Osteoblast (primary cell): ENCODE measurements at regions not wholly inside any gene's neighbourhood (a gene's known extent, or its start where the extent isn't known, plus 50 kb on each side); places are given as distances from the start of the nearest gene placed in this dataset.

Experiments
- DNase-seq: peaks from one replicate; pipeline ENCODE4 v3.0.0; 2011; ENCODE audit warnings: low spot score, mixed read lengths; ENCODE audit not compliant: insufficient read length; ENCODE audit errors: missing footprints
- H2AFZ ChIP-seq: 2 replicates; pipeline ENCODE4 v1.6.0; 2011; ENCODE audit warnings: mild to moderate bottlenecking, low read length
- H3K27ac ChIP-seq: 2 replicates; pipeline ENCODE4 v1.5.1; 2011; ENCODE audit warnings: mild to moderate bottlenecking, low read depth, low read length, moderate library complexity
- H3K27me3 ChIP-seq: 2 replicates; pipeline ENCODE4 v1.6.0; 2012; ENCODE audit warnings: mild to moderate bottlenecking, control low read depth, inconsistent platforms, low read length, moderate library complexity; ENCODE audit not compliant: insufficient read depth
- H3K36me3 ChIP-seq: 2 replicates; pipeline ENCODE4 v1.5.1; 2011; ENCODE audit warnings: mild to moderate bottlenecking, low read length, control low read depth, moderate library complexity; ENCODE audit not compliant: insufficient read depth
- H3K4me1 ChIP-seq: 2 replicates; pipeline ENCODE4 v1.5.1; 2011; ENCODE audit warnings: mild to moderate bottlenecking, low read length, control low read depth, moderate library complexity; ENCODE audit not compliant: insufficient read depth
- H3K4me2 ChIP-seq: 2 replicates; pipeline ENCODE4 v1.6.0; 2011; ENCODE audit warnings: mild to moderate bottlenecking, low read length; ENCODE audit not compliant: insufficient read depth
- H3K4me3 ChIP-seq: fragments of 200-600 bp; sonication (generic); 3 replicates; pipeline ENCODE4 v1.5.1; 2012; ENCODE audit warnings: mild to moderate bottlenecking, low read length, inconsistent platforms; ENCODE audit not compliant: insufficient read depth
- H3K79me2 ChIP-seq: 2 replicates; pipeline ENCODE4 v1.6.0; 2012; ENCODE audit warnings: mild to moderate bottlenecking, low read length, control low read depth, inconsistent platforms; ENCODE audit not compliant: insufficient read depth
- H3K9me3 ChIP-seq: 2 replicates; pipeline ENCODE4 v1.5.1; 2011; ENCODE audit warnings: low read depth, low read length, control low read depth
- H4K20me1 ChIP-seq: 2 replicates; pipeline ENCODE4 v1.6.0; 2012; ENCODE audit warnings: mild to moderate bottlenecking, low read length, control low read depth; ENCODE audit not compliant: insufficient read depth
- TF ChIP-seq, protein P1 (sequence below): IDR thresholded peaks from 2 replicates; pipeline ENCODE4 v1.5.1; 2011; ENCODE audit warnings: mild to moderate bottlenecking, low read depth, low read length, moderate library complexity; ENCODE audit errors: extremely low read depth

- H3K27me3 ChIP-seq, result no peaks in the 10 kb centered on the region
- no peak overlapping the region for H2AFZ ChIP-seq
- H3K4me2 ChIP-seq, result no peak overlapping the region
- H3K9me3 ChIP-seq, result no peaks in the 10 kb centered on the region
- no peaks in the 10 kb centered on the region for H3K4me1 ChIP-seq
- no peaks in the 10 kb centered on the region for H4K20me1 ChIP-seq
- H3K4me3 ChIP-seq, result no peak overlapping the region
- H3K36me3 ChIP-seq, result no peaks in the 10 kb centered on the region
- H3K79me2 ChIP-seq, result no peaks in the 10 kb centered on the region
- no peak overlapping the region for H3K27ac ChIP-seq
- DNase-seq, result no peak
- TF ChIP-seq, protein P1, sequence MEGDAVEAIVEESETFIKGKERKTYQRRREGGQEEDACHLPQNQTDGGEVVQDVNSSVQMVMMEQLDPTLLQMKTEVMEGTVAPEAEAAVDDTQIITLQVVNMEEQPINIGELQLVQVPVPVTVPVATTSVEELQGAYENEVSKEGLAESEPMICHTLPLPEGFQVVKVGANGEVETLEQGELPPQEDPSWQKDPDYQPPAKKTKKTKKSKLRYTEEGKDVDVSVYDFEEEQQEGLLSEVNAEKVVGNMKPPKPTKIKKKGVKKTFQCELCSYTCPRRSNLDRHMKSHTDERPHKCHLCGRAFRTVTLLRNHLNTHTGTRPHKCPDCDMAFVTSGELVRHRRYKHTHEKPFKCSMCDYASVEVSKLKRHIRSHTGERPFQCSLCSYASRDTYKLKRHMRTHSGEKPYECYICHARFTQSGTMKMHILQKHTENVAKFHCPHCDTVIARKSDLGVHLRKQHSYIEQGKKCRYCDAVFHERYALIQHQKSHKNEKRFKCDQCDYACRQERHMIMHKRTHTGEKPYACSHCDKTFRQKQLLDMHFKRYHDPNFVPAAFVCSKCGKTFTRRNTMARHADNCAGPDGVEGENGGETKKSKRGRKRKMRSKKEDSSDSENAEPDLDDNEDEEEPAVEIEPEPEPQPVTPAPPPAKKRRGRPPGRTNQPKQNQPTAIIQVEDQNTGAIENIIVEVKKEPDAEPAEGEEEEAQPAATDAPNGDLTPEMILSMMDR, result no peak
Measured at GRCh38 chr7:3210531-3210930, 90.5 kb upstream of the SDK1 start.

DNA sequence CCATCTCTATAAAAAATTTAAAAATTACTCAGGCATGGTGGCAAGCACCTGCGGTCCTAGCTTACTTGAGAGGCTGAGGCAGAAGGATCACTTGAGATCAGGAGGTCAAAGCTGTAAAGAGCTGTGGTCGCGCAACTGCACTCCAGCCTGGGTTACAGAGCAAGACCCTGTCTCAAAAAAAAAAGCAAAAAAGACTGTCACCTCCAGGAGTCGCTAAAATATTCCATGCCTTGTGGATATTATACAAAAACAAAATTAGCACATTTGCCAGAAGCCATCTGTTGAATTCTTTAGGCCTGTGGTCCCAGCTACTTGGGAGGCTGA is 87.0 kb upstream of the SDK1 start:
- H3K9me3 ChIP-seq, result no peaks in the 10 kb centered on the region

DNA sequence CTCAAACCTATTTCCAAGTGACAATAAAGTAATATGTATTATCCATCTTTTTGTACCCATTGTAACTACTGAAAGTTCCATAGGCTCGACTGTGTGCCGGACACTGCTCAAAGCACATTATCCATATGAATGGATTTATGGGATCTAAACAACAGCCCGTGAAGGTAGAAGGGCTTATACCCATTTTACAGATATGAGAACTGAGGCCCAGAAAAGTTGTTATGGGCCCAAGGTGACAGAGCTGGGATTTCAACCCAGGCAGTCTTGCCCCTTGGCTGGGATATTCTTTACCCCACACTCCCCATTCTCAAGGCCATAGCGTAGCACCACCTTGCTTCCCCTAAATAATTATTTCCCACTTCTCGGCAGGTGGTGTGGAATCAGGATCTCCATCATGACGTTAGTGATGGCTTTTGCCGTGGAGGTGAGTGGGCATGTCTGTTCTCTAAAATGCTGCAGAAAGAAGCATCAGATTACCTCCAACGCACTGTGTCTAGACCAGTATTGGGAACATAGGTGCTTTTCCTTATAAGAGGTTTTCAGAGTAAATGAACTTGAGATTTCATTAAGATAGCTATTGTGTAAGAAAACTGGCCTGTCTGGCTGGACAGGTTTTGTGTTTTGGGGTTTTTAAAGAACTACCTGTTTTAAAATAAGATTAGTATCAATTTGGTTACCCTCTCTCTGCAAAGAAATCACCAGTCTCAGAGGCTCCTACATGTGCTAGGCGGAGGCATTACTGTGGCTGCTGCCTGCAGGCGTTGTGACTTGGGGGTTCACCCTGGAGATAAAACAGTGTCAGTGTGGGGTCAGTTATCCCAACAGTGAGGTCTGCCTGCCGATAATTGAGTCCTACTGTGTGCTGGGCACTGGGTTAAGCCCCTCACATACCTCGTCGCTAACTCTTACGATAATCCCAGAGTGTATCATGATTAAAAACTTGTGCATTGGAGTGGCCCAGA is 85.1 kb upstream of the SDK1 start:
- H4K20me1 ChIP-seq, result no peaks in the 10 kb centered on the region
- TF ChIP-seq, protein P1, result no peak
- H3K27me3 ChIP-seq, result no peaks in the 10 kb centered on the region
- no peaks in the 10 kb centered on the region for H3K4me1 ChIP-seq
- no peak overlapping the region for H2AFZ ChIP-seq
- no peaks in the 10 kb centered on the region for H3K79me2 ChIP-seq
- no peak for DNase-seq
- H3K9me3 ChIP-seq, result no peaks in the 10 kb centered on the region
- no peaks in the 10 kb centered on the region for H3K36me3 ChIP-seq
- H3K4me3 ChIP-seq, result no peak overlapping the region
- no peak overlapping the region for H3K27ac ChIP-seq
- H3K4me2 ChIP-seq, result no peak overlapping the region

More for the DNA sequence above, 87.0 kb upstream of the SDK1 start:
- no peak overlapping the region for H3K4me3 ChIP-seq
- H3K27me3 ChIP-seq, result no peaks in the 10 kb centered on the region
- no peak overlapping the region for H3K27ac ChIP-seq
- TF ChIP-seq, protein P1, result no peak
- H3K79me2 ChIP-seq, result no peaks in the 10 kb centered on the region
- H3K4me2 ChIP-seq, result no peak overlapping the region
- H4K20me1 ChIP-seq, result no peaks in the 10 kb centered on the region
- DNase-seq, result no peak
- H3K4me1 ChIP-seq, result no peaks in the 10 kb centered on the region
- no peak overlapping the region for H2AFZ ChIP-seq
- H3K36me3 ChIP-seq, result no peaks in the 10 kb centered on the region

DNA sequence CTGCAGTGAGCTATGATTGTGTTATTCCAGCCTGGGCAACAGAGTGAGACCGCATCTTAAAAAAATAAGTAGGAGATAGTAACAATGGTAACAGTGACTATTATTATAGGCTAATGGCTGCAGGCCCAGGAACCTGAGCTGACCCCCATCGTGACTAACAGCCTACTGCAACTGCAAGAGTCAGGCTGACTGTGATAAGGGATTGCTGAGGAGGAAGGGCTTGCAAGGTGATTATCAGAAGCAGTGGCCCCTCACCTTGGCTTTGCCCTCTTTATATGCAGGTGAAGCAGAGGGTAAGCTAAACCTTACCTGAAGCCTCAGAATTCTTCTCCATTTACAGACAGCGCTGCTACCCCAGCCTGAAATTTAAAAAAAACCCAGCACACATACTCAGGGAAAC is 83.9 kb upstream of the SDK1 start:
- no peak for DNase-seq
- H3K4me3 ChIP-seq, result no peak overlapping the region
- H3K79me2 ChIP-seq, result no peaks in the 10 kb centered on the region
- no peaks in the 10 kb centered on the region for H3K4me1 ChIP-seq
- no peaks in the 10 kb centered on the region for H4K20me1 ChIP-seq
- TF ChIP-seq, protein P1, result no peak
- H3K4me2 ChIP-seq, result no peak overlapping the region
- no peak overlapping the region for H2AFZ ChIP-seq
- H3K36me3 ChIP-seq, result no peaks in the 10 kb centered on the region
- no peak overlapping the region for H3K27ac ChIP-seq
- no peaks in the 10 kb centered on the region for H3K9me3 ChIP-seq
- H3K27me3 ChIP-seq, result no peaks in the 10 kb centered on the region
